ENCODE measurements at regions not wholly inside any gene's neighbourhood (a gene's known extent, or its start where the extent isn't known, plus 50 kb on each side); places are given as distances from the start of the nearest gene placed in this dataset.
"Not testable (repeated sequence)": the region's sequence is repeated elsewhere in the genome, so short reads cannot be mapped to it uniquely, and the experiment has no call there.

DNA sequence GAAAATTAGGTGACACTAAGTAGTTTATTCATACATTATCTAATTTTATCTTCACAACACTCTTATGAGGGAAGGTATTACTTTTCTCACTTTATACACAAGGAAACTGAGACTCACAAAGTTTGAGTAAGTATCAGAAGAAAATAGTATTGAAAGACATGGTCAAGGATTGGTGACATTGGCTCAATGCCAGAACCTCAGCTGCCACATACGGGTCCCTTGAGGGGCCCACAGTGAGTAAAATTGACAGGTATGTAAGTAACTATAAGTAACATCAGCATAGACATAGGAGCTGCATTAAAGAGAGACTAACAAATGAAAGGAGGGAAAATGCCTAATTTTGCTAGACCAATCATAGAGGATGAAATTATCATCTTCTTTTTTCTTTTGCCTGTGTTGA, 134.1 kb downstream of the COX18 start:
- no peak for DNase-seq

DNA sequence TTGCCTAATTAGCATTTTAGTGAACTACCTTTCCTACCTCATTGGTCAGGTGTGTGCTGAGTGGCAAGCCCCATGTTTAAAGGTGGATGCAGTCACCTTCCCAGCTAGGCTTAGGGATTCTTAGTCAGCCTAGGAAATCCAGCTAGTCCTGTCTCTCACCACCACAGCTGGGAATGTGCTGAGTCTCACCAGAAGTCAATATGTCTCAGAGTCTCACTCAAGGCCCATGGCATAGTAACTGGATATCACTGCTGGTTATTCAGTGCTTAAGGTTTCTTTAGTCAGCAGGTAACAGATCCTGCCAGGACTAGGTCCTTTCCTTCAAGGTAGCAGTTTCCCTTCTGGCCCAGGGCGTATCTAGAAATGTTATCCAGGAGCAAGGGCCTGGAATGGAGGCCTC, 136.5 kb downstream of the COX18 start:
- DNase-seq, result no peak

DNA sequence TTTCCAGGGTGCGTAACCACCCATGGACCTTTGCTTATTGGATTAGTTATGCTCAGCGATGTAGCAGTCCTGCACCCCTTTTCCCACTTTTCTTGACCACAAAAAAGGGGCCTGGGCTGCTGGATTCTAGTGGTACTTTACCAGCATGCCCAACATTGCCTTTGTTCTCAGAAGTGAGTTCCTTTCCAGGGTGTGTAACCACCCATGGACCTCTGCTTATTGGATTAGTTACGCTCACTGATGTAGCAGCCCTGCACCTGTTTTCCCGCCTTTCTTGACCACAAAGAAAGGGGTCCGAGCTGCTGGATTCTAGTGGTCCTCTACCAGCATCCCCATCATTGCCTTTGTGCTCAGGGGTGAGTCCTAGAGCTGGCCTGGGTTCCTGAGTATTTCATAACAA, 138.2 kb downstream of the COX18 start:
- DNase-seq, result no peak

DNA sequence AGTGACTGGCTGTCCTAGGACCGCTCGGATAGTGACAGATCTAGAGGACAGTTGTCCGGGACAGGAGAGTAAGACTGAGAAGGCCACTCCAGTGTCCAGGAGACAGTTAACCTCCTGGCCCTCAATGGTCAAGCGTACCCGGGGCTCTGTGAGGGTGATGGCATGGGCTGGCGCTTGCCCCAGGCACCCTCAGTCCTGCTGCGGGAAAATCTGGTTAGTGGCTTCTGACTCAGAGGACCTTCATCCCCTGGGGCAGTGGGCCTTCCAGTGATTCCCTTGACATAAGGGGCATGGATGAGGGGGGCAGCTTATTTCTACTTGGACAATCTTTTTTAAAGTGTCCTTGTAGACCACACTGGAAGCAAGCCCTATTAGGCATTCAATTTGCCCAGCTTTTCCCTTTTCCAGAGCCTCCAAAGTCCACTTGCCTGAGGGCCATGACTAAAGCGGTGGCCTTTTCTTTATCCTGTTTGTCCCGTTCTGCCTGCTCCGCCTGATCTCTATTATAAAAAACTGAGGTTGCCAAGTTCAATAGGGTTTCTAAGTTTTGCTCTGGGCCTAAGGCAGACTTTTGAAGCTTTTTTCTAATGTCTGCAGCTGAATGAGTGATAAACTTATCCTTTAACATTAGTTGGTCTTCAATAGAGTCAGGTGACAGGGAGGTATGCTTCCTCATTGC, 139.8 kb downstream of the COX18 start:
- not testable (repeated sequence) for DNase-seq

DNA sequence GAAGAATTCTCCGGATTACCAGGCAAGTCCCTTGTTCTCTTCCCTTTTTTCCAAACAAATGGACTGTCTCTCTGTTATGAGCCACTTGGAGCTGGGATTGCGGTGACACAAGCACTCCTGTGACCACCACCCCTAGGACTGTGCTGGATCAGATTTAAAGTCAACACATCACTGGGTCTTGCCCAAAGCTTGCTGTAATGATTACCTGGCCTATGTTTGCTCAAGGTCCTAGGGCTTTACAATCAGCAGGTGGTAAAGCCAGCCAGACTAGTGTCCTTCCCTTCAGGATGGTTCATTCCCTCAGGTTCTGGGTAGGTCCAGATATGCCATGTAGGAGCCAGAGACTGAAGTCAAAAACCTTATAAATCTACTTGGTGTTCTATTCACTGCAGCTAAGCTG, 144.7 kb downstream of the COX18 start:
- DNase-seq, result no peak

DNA sequence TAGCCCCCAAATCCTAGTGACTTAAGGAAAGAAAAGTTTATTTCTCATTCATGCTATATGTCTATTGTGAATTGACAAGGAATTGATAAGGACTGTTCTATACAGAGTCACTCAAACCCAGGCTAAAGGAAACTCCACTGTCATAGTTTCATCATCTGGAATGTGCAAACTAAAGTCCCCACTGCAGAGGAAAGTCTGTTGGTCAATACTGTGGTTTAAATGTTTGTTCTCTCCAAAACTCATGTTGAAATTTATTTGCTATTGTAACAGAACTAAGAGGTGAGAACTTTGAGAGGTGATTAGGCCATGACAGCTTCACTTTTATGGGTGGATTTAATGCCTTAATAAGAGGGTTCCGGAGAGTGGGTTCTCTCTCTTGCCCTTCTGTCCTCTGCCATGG, 149.6 kb downstream of the COX18 start:
- no peak for DNase-seq

DNA sequence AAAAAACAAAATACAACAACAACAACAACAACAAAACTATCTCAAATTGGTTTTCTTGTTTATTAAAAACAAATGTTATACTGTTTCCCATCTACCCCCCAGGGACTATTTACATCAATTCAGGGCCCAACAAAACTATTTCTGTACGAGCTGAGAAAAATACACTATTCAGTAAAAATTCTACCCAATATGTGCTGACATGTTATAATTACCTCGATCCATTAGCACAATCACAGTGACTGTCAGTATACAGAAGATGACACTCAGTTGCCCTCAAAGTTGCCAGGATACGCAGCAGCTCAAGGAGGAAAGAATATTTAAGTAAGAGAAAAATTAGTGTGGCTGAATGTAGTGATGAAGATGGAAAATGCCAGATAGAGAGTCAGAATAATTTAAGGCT, 150.1 kb downstream of the COX18 start:
- no peak for DNase-seq

DNA sequence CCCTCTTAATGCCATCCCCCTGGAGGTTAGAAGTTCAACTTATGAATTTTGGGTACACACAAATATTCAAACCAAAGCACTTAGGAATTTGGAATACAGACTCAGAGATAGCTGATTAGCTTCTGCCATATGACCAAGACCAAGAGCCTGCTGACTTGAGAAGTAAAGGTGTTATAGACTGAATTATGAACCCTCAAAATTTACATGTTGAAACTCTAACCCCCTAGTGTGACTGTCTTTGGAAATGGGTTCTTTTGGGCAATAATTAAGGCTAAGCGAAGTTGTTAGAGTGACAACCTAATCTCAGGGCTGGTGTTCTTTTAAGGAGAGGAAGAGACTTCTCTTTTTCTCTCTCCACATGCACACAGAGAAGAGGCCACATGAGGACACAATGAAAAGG, 151.2 kb downstream of the COX18 start:
- no peak for DNase-seq

DNA sequence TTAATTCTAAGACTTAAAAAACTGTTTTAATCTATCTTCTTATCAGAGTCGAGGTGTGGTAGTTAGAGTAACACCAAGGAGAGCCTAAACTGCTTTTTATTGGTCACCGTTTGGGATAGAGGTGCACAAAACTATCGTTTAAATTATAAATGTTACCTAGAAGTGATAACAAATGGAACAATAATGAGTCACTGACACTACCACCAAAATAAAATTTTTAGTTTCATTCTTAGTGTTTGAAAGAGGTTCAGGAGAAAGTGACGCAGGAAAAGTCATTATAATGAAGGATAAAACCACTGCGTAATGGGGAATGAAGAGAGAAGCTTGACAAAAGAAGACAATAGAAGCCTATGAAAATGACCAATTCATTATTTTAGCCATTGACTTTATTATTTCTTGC, 158.2 kb downstream of the COX18 start:
- no peak for DNase-seq

DNA sequence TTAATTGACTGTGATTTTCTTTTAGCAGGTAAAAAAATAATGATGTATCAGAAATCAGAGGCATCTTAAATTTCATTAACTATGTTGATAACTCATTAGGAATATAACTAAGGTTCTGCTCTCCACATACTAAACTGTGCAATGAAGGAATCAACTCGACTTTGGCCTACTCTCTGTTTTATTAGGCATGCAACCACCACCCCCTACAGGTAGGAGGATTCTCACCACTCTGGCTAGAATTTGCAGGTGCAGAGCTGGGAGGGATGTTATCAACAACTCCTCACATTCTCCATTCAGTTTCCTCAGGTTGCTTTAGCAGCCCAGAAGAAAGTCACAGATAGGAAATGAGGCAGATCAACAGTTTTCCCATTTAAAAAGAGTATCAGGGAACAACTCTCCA, 160.1 kb downstream of the COX18 start:
- no peak for DNase-seq

DNA sequence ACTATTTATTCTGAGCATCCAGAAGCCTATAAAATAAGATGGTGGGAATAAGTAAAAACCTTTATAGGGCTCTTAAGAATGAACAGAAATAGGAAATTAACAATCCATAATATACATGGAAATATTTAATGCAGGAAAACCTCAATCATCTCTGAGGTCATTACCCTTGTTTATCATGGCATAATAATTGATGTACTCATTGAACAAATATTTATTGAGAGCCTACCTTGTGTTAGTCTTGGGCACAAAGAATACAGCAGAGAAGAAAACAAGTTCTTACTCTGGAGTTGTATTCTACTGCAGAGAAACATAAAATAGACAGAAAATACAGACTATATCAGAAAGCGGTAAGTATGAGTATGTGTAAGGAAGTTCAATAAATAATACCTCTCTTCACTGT, 167.2 kb downstream of the COX18 start:
- DNase-seq, result no peak

DNA sequence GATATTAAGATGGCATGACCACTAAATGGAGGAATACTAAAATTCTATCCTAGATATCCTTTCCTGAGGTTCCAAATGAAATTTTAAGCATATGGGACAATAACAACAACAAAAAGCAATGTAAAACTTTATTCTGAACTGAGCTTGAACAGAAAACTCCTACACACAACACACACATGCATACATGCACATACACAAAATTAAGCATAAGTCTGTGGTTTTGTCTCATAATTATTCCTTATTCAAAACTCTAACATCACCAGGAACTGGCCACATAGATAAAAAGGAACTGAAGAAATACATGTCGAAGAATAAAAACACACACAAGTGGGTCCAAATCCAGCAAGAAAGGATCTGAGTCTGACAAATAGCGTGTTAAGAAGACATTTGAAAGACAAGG, 168.0 kb downstream of the COX18 start:
- no peak for DNase-seq

DNA sequence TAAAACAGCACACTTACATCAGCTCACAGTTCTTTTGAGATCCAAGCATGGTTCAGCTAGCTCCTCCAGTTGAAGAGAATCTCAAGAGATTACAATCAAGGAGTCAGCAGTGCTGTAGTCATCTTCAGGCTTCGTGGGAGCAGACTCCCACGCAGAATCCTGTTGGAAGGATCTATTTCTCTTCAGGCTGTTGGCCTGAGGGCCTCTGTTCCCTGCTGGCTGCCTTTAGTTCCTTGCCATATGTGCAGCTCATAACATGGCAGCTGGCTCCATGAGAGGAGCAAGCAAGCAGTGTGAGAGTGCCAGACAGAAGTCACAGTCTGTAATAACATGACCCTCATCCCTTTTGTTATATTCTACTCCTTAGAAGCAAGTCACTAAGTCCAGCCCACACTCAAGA, 168.6 kb downstream of the COX18 start:
- DNase-seq, result no peak

DNA sequence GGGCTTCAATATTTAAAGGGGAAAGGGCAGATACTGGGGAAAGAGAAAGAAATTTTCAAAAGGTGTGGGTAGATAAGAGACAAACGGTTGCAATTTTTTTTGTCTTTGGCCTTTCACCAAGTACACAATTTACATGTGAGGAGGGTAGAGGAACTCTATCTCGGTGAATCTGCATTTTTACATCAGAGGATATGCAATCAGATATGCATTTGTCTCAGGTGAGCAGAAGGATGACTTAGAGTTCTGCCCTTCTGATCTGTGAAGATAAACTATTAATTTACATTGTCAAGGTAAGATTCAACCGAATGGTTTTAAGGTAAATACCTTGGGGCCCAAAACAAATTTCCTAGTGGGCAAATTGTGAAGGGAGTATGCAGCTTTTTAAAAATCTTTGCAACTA, 169.9 kb downstream of the COX18 start:
- no peak for DNase-seq

DNA sequence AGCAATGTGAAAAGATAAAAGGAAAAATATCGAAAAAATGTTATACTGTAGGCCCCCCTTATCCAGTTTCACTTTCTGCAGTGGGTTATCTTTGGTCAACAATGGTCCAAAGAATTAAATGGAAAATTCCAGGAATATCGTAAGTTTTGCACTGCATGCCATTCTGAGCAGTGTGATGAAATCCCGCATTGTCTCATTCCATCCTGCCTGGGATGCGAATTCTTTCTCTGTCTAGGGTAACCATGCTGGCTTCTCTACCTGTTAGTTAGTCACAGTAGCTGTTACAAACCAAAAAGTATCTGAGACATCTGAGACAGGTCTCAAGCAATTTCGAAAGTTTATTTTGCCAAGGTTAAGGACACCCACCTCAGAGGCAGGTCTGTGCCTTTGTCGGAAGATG, 170.3 kb downstream of the COX18 start:
- no peak for DNase-seq

DNA sequence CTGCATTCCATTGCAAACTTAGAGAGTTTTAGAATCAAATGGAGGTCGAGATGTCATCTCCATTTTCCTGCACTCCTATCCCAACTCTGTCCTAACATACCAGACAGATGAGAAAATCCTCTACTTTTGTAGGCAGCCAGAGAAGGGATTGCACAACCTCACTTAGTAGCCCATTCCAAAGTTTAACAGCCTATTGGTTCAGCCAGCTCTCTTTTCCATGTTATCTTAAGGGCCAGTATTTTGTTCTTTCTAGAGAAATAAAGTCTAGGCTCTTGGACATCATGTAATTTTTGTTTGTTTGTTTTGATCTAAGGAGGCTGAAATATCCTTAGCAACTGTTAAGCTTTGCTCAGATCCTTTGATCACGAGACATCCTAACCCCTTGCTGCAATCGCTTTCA, 173.0 kb downstream of the COX18 start:
- no peak for DNase-seq

DNA sequence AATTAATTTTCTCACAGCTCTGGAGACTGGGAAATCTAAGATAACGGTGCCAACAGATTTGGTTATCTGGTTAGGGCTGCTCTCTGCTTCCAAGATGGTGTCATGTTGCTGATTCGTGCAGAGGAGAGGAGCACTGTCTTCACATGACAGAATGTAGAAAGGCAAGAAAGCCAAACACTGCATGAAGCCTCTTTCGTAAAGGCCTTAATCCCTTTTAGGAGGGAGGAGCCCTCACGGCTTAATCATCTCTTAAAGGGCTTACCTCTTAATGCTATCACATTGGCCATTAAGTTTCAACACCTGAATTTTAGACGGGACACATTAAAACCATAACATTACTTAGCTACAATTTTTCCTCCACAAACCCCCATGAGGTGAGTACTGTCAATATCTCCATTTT, 174.1 kb downstream of the COX18 start:
- DNase-seq, result no peak

DNA sequence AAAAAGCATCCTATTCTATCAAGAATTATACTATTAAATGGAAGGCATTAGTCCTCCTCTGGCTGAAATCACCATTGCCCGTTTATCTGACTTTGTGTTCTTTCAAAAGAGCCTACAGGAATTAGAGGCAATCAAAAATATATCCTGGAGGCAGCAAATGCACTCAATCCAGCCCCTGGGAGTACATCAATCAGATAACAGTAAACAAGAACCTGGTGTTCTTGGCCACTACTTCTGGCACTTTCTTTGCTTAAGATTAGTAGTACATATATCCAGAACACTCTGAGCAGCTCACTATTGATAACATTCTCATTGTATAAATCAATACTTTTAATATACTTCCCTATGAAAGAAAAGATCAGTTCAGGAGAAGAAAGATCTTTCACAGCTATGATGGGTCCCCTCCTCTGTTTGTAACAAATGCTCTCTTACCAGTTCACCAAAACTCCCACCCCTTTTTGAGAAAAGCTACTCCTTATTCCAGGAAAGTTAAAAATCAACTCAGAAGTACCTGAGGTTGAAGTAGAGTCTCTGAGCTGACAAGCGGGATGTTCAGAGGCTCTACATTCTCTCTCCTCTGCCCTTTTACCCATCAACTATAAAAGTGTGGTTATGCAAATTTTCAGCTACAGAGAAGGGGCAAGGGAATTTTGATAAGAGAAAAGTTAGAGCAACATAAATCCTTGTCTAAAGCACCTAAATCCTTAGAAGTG, 176.0 kb downstream of the COX18 start:
- DNase-seq, result no peak

DNA sequence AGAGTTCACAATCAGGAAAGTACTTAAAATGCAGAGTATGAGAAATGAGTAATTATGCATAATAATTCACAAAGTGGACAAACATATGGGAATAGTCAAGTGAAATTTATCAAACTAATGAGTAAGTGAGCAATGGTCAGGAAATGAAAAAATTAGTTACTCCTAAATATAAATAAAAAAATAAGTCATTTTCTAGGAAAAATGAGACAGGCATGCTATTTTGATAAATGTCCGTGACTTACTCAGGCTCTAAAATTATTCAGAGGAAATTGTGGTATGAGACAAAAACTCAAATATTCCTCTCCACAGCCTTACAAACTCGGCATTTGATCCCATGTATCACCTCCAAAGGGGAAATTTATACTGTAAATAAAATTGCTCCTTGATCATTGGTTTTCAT, 181.2 kb downstream of the COX18 start:
- no peak for DNase-seq

DNA sequence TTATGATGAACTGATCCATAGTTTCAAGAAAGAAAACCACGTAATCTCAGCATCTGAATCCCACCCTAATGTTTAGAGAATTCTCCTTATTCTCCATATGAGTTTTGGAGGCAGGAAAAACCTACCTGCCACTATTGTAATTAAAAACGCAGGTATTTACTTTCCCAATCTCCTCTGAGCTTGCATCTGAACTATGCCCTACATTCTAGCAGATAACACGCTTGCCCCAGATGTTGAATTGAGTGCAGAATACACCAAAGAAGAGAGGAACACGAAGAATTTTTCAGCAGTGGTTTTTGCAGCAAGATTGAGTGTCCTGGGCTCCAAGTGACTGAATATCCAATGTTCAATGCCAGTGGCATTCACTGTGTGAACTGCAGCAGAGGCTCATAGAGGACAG, 182.4 kb downstream of the COX18 start:
- DNase-seq, result no peak

DNA sequence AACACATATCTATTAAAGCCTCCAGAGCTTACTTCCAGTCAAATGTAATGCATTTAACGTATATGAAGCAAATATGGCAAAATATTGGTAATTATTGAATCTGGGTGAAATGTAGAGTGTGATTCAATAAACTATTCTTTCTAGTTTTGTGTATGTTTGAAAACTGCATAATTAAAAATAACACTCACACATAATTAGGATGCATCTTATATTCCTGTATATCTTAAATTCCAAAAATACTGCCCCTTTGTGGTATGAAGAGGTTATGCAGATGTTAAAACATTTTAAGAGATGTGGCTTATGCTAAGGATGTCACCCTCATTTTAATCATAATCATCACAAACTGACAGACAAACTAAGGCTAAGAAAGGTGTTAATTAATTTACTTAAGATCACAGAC, 182.9 kb downstream of the COX18 start:
- no peak for DNase-seq

DNA sequence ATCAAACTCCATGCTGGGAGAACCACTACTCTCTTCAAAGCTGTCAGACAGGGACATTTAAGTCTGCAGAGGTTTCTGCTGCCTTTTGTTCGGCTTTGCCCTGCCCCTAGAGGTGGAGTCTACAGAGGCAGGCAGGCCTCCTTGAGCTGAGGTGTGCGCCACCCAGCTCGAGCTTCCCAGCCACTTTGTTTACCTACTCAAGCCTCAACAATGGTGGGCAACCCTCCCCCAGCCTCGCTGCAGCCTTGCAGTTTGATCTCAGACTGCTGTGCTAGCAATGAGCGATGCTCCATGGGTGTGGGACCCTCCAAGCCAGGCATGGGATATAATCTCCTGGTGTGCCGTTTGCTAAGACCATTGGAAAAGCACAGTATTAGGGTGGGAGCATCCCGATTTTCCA, 185.3 kb downstream of the COX18 start:
- not testable (repeated sequence) for DNase-seq

DNA sequence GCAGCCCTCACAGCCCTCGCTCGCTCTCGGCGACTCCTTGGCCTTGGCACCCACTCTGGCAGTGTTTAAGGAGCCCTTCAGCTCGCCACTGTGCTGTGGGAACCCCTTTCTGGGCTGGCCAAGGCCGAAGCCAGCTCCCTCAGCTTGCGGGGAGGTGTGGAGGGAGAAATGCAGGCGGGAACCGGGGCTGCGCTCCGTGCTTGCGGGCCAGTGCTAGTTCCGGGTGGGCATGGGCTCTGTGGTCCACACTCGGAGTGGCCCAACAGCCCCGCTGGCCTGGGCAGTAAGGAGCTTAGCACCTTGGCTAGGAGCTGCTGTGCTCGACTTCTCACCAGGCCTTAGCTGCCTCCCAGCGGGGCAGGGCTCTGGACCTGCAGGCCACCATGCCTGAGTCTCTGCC, 192.6 kb downstream of the COX18 start:
- no peak for DNase-seq

DNA sequence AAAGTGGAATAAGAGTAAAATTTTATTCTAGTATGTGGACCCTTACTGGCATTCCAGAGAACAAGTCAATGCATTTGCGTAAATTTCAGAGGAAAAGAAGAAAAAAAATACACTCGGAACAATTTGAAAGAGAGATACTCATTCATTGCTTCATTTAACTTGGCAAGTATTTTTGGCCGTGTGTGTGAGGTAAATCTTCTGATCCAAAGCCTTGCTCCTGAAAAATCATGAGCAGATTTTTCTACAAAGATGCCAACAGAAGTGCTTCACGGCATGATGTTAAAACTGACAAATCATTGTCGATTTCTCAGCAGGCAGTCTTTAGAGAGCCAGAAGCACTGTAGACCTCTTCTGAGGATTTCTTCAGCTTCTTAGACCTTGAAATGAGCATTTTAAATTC, 194.0 kb downstream of the COX18 start:
- DNase-seq, result no peak

DNA sequence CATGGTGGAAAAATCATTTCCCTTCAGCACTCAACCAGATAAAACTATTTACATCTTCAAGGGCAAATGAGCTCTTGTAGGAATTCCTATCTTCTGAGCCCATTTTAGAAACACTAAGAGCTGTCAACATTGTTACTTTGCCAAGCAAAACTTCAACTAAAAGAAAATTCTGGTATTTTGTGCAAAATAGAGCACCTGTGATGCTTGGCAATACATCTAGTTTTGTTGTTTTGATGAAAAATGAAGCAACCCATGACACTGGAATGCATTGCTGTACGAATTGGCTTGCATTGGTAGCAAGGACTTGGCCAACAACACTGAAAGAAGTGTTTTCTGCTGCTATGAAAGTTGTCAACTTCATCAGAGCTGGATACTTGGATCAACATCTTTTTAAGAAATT, 194.4 kb downstream of the COX18 start:
- no peak for DNase-seq

Measured in stimulated activated CD4-positive, alpha-beta T cell treated with anti-CD3 and anti-CD28 coated beads, Interleukin-15, amount 100 ng/mL, for 24 hours (primary cell).